ENCODE measurements at regions not wholly inside any gene's neighbourhood (a gene's known extent, or its start where the extent isn't known, plus 50 kb on each side); places are given as distances from the start of the nearest gene placed in this dataset.
A peak's percentile ranks its signal among the peaks of the same experiment; 100 is the strongest.

GRCh38 chr6:134523903-134524650, 206.2 kb upstream of the SGK1 start:
- DNase-seq (ENCODE audit: low read depth): no peak

GRCh38 chr6:134523051-134523450, 205.1 kb upstream of the SGK1 start:
- no peak for DNase-seq (ENCODE audit: low read depth)

GRCh38 chr6:134521116-134521501, 203.2 kb upstream of the SGK1 start:
- DNase-seq (ENCODE audit: low read depth): no peak

DNA sequence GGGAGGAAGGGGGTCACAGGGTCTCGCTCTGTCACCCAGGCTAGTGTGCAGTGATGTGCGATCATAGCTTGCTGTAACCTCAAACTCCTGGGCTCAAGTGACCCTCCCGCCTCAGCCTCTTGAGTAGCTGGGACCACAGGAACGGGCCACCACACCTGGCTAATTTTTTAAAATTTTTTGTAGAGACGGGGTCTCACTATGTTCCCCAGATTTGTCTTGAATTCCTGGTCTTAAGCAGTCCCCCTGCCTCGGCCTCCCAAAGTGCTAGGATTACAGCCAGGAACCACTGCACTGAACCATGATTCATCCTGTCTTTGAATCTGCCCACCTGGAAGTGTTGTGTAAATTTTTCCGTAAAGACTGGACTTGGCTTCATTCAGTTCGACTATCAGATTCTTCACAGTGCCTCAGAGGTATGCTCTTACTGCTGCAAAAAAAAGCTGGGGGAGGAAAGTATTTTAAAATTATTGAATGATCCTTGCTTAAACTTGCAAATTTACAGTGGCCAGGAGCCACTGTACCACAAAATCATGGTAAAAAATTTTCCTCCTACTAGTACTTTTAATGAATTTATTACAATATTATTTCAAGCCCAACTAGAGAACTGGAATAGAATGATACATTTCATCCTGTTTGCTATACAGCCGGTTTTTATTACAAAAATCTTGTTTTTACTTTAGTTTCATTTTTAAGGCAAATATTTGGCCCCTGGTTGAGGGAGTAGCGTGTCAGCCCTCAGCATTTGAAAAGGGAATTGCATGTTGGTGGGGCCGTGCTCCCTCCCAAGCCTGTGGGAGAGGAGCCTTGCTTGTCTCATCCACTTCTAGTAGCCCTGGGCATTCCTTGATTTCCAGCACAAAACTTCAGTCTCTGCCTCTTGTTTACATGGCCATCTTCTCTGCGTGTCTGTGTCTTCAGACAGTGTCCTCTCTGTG, 202.5 kb upstream of the SGK1 start:
- no peak for DNase-seq (ENCODE audit: low read depth)

DNA sequence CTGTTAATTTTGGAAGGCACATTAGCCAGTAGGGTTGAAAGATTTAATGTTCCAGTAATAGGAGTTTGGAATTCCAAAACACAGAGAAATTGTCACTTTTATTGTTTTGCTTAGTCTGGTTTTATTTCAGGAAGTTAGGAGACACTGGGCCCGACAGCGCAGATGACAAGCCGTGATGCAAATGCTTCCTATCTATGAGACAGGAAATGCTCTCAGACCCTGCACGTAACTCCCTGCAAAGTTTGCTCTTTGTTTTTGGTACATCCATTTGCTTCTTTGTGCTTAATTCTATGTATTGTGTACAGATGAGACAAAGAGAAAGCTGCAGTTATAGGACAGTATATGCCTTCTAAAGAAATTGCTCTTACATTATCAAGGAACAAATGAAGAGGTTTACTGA, 201.6 kb upstream of the SGK1 start:
- DNase-seq (ENCODE audit: low read depth): peak; percentile 7

GRCh38 chr6:134517868-134518267, 200.0 kb upstream of the SGK1 start:
- DNase-seq (ENCODE audit: low read depth): no peak

GRCh38 chr6:134517145-134517658, 199.3 kb upstream of the SGK1 start:
- DNase-seq (ENCODE audit: low read depth): no peak

DNA sequence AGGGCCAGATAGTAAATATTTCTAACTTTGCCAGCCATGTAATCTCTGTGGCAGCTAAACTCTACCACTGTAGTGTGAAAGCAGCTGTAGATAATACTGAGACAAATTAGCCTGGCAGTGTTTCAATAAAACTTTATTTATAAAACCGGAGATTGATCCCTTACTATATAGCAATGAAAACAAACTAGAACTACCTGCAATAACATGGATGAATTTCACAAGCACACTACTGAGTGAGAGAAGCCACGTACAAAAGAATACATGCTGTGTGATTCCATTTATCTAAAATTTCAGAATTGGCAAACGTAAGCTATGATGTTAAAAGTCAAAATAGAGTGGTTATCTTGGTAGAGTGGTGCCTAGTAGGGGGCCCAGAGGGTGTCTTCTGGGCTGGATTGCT, 198.7 kb upstream of the SGK1 start:
- no peak for DNase-seq (ENCODE audit: low read depth)

GRCh38 chr6:134515986-134516385, 198.1 kb upstream of the SGK1 start:
- DNase-seq (ENCODE audit: low read depth): no peak

GRCh38 chr6:134512981-134513391, 195.1 kb upstream of the SGK1 start:
- no peak for DNase-seq (ENCODE audit: low read depth)

- no peak for DNase-seq (ENCODE audit: low read depth)
These were observed 194.2 kb upstream of the SGK1 start for GRCh38 chr6:134511984-134512683.

GRCh38 chr6:134510920-134511319, 193.0 kb upstream of the SGK1 start:
- no peak for DNase-seq (ENCODE audit: low read depth)

- DNase-seq (ENCODE audit: low read depth): no peak
These were observed 192.2 kb upstream of the SGK1 start for GRCh38 chr6:134510142-134510541.

DNA sequence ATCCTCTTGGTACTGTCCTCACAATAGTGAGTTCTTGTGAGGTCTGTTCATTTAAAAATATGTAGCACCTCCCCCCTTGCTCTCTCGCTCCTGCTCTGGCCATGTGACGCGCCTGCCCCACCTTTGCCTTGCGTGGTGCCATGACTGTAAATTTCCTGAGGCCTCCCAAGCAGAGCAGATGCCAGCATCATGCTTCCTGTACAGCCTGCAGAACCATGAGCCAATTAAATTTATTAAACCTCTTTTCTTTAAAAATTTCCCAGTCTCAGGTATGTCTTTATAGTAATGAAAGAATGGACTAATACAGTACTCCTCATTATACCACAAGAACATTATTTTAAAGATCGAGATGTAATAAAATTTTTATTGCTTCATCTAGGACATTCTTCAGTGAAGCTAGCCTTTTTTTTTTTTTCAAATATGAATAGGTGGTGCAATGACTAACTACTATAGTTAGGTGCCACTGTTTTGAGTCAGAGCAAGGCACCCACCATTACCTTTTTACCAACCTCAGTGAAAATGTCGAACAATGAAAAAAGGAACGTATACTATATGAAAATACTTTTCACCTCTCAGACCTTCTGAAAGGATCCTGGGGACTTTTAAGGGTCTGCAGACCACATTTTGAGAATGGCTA, 191.1 kb upstream of the SGK1 start:
- no peak for DNase-seq (ENCODE audit: low read depth)

DNA sequence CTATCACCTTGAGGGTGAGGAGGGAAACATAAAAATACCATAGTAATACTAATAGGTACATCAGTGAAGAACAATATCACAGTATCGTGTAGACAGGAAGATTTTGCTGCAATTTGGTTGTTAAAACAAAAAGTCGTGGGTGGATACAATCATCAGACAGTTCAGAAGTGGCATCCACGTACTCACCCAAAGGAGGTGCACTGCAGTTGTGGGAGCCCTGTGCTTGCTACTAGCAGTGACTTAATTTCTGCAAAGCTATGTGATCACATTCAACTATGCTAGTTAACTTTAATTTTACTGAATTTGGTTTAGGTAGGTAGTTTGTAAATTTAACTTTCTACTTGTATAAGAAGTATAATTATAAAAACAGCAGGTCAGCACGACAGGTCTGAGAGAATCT, 188.2 kb upstream of the SGK1 start:
- DNase-seq (ENCODE audit: low read depth): no peak

DNA sequence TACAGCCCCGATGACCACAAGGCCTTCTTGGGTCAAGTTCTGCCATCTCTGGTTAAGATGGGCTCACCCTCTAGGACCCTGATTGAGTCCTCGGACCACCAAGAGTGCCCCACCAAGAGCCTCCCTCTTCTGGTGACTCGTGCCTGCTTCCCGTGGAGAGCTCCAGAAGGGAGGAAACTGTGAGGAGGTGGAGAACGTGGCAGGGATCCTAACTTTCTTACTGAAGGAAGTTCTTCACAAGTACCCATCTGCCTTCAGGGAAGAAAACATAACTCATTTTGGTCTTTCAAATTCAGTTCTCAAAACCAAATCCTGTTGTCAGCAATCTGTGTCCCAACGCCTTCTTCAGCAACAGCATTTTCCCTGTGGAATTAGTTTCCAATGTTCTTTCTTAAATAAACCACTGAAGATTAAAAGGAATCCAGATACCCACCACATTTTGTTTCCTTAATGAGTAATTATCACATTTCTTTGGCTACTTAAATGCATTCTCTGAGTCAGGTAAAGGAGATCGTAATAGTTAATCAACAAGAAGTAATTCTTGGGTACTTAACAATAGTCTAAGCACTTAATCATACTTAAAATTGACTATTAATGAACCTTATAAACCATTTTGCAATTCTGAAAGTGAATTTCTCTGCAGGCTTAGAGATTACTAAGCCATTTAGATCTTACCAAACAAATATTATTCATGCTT, 185.8 kb upstream of the SGK1 start:
- no peak for DNase-seq (ENCODE audit: low read depth)

DNA sequence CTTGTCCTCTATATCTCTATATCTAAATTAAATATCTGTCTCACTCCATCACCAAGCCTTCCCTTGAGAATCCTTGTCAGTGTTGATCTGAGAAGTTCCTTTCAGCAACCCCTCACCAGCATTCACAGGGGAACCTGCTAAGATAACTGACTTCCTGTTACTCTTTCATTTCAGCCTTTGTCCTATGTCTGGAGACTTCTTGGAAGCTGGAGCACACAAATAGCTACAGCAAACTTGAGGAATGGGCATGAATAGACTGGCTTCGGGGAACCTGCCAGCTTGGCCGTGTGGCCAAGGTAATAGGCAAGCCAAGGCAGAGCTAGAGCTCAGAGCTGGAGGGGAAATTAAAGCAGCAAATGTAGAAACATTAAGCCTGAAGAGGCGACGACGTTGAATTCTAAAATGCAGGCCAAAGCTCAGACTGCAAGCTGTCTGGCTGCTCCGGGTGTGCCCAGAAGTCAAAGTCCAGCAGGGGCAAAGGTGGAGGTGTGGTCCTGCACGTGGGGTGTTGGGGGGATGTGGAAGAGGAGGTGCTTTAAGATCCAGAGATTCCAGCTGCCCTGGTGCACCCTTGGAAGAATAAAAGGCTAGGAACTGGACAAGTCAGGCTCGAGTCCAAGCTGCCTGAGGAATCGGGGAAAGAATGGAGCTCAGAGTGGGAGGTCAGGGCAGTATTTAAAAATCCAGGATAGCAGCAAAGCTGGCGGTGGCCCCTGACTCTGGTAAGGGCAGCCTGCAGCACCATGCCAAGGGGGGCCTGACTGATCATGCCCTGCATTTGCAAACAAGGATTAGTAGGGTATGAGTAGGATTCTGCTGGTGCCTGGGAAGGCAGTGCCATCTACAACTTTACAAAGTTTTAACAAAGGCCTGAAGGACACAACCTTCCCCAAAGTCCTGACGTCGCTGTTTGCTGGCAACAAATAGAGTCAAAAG, 185.0 kb upstream of the SGK1 start:
- no peak for DNase-seq (ENCODE audit: low read depth)

DNA sequence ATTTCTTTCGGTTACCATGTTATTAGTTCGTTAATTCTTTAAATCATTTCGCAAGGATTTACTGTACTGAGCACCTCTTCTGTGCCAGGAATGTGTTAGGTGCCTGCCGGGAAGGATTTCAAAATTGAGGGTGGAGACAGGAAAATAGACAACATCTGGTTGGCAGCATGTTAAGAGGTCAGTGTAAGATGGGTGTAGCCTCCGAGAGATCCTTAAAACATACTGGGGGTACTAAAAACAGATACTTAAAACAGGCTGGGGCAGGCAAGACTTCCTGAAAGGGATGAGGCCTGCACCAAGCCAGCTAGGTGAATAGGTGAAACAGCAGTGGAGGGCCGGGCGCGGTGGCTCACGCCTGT, 178.0 kb upstream of the SGK1 start:
- DNase-seq (ENCODE audit: low read depth): no peak

- DNase-seq (ENCODE audit: low read depth): no peak
These were observed 177.4 kb upstream of the SGK1 start for GRCh38 chr6:134495203-134495889.

GRCh38 chr6:134493789-134494188, 175.9 kb upstream of the SGK1 start:
- DNase-seq (ENCODE audit: low read depth): no peak

Measured in stimulated activated CD8-positive, alpha-beta memory T cell treated with anti-CD3 and anti-CD28 coated beads, Interleukin-12 subunit alpha, Interleukin-12 subunit beta, amount 100 ng/mL, for 1 hour (primary cell).